ENCODE measurements at regions not wholly inside any gene's neighbourhood (a gene's known extent, or its start where the extent isn't known, plus 50 kb on each side); places are given as distances from the start of the nearest gene placed in this dataset.

DNA sequence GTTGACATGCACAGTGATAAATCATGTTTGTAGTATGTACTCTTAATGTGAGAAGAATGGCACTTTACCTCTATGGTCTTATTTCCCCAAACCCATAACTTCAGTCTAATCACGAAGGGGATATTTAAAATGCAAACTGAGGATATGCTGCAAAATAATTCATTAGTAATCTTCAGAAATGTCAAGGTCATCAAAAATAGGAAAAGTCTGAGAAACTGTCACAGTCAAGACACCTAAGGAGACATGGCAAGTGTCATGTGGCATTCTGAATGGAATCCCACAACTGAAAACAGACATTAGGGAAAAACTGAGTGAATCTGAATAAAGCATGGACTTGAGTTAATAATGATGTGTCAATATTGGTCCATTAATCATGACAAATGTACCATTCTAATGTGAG, 605.5 kb upstream of the ANKRD30A start:
- TF ChIP-seq EP300 (IDR thresholded peaks at IDR 0.05) (no peak), POLR2A (IDR thresholded peaks at IDR 0.05) (no peak)

All from upper lobe of left lung (tissue), 4 donors.